Lower leg skin (tissue), 3 donors: ENCODE measurements at regions not wholly inside any gene's neighbourhood (a gene's known extent, or its start where the extent isn't known, plus 50 kb on each side); places are given as distances from the start of the nearest gene placed in this dataset.

Experiments used
- CTCF ChIP-seq, 3 donors: fragments of 450-650 bp; IDR thresholded peaks; one replicate each; pipeline ENCODE4 v1.5.1; 2016; ENCODE audit warnings: antibody characterized with exemption in 3 of 3, mild to moderate bottlenecking in 3 of 3, moderate library complexity in 2 of 3
- POLR2A ChIP-seq, 2 donors: fragments of 450-650 bp; IDR thresholded peaks; one replicate each; pipeline ENCODE4 v1.6.1; 2016 to 2017; ENCODE audit warnings: antibody characterized with exemption in 2 of 2, mild to moderate bottlenecking in 1 of 2, moderate library complexity in 1 of 2

- TF ChIP-seq CTCF (IDR thresholded peaks at IDR 0.05) (no peak), POLR2A (IDR thresholded peaks at IDR 0.05) (no peak)
Measured at GRCh38 chr4:152181150-152181549, 354.7 kb downstream of the FBXW7 start.
